IMR-90 (cell line): ENCODE measurements at regions not wholly inside any gene's neighbourhood (a gene's known extent, or its start where the extent isn't known, plus 50 kb on each side); places are given as distances from the start of the nearest gene placed in this dataset.

Source experiments
- ATAC-seq: fragments of 200-7000 bp; cut with Tn5 transposase; 2 replicates; pipeline ENCODE4 v1.9.1; 2020; ENCODE audit warnings: low read depth, mild to moderate bottlenecking, moderate library complexity
- BruUV-seq: library from RNA; stranded (reverse); fragments of 400-500 nt; replicated peaks from 2 replicates; lab custom pipeline; 2021; lab: Mats Ljungman, UMichigan
- CTCF ChIA-PET: fragments of 300-600 bp; formaldehyde crosslinking; extraction: SDS; loops from one replicate; lab custom pipeline; 2021; ENCODE audit warnings: antibody characterized with exemption; lab: Yijun Ruan, JAX
- POLR2A ChIA-PET: fragments of 300-600 bp; sonication (Branson Sonifier 250); formaldehyde crosslinking; loops from one replicate; lab custom pipeline; 2022; ENCODE audit warnings: antibody characterized with exemption; ENCODE audit not compliant: unreplicated experiment; lab: Charles Lee
- DNase-seq: peaks from one replicate; pipeline ENCODE4 v3.0.0; 2013
- H2AFZ ChIP-seq: replicated peaks from 2 replicates; pipeline ENCODE3; 2013; ENCODE audit warnings: low read length, mild to moderate bottlenecking; ENCODE audit not compliant: poor library complexity
- H2AK5ac ChIP-seq: 2 replicates; pipeline ENCODE4 v1.6.1; 2013; ENCODE audit warnings: low read depth, low read length, inconsistent platforms
- H2AK9ac ChIP-seq: replicated peaks from 2 replicates; pipeline ENCODE3; 2013; ENCODE audit warnings: mild to moderate bottlenecking, low read depth, low read length, moderate library complexity; ENCODE audit not compliant: poor library complexity
- H2BK120ac ChIP-seq: 2 replicates; pipeline ENCODE4 v1.6.1; 2013; ENCODE audit warnings: low read depth, low read length, inconsistent platforms
- H2BK15ac ChIP-seq: 3 replicates; pipeline ENCODE4 v1.6.1; 2013; ENCODE audit warnings: low read depth, low read length, inconsistent platforms
- H2BK20ac ChIP-seq: 2 replicates; pipeline ENCODE4 v1.6.1; 2013; ENCODE audit warnings: low read depth, mild to moderate bottlenecking, inconsistent platforms, low read length, moderate library complexity
- H2BK5ac ChIP-seq: 2 replicates; pipeline ENCODE4 v1.6.1; 2013; ENCODE audit warnings: mild to moderate bottlenecking, low read depth, low read length, inconsistent platforms; ENCODE audit not compliant: poor library complexity, severe bottlenecking
- H3K14ac ChIP-seq: replicated peaks from 2 replicates; pipeline ENCODE4 v1.6.1; 2013; ENCODE audit warnings: low read depth, low read length, inconsistent platforms
- H3K18ac ChIP-seq: 2 replicates; pipeline ENCODE4 v1.6.1; 2013; ENCODE audit warnings: low read depth, low read length, control low read depth
- H3K23ac ChIP-seq: 2 replicates; pipeline ENCODE4 v1.6.1; 2013; ENCODE audit warnings: low read depth, low read length, inconsistent platforms
- H3K27ac ChIP-seq: 2 replicates; pipeline ENCODE4 v1.5.1; 2013; ENCODE audit warnings: mild to moderate bottlenecking, control low read depth, low read length; ENCODE audit not compliant: insufficient read depth
- H3K27me3 ChIP-seq: 2 replicates; pipeline ENCODE4 v1.6.1; 2013; ENCODE audit warnings: low read length; ENCODE audit not compliant: control insufficient read depth, insufficient read depth
- H3K36me3 ChIP-seq: 2 replicates; pipeline ENCODE4 v1.6.1; 2013; ENCODE audit warnings: low read length, mixed read lengths; ENCODE audit not compliant: control insufficient read depth, insufficient read depth
- H3K4ac ChIP-seq: 2 replicates; pipeline ENCODE4 v1.6.1; 2013; ENCODE audit warnings: low read depth, low read length, inconsistent platforms
- H3K4me1 ChIP-seq: 2 replicates; pipeline ENCODE4 v1.6.1; 2013; ENCODE audit warnings: low read length, mixed read lengths; ENCODE audit not compliant: control insufficient read depth, insufficient read depth
- H3K4me2 ChIP-seq: 2 replicates; pipeline ENCODE4 v1.6.1; 2013; ENCODE audit warnings: low read depth, mild to moderate bottlenecking, control low read depth, low read length, moderate library complexity
- H3K4me3 ChIP-seq: 2 replicates; pipeline ENCODE4 v1.5.1; 2013; ENCODE audit warnings: low read depth, mild to moderate bottlenecking, control low read depth, low read length, moderate library complexity; ENCODE audit not compliant: insufficient read depth
- H3K56ac ChIP-seq: 2 replicates; pipeline ENCODE4 v1.6.1; 2013; ENCODE audit warnings: low read length, inconsistent platforms; ENCODE audit not compliant: insufficient read depth; ENCODE audit errors: extremely low read depth
- H3K79me1 ChIP-seq, 2 experiments: 2 replicates each; pipeline ENCODE4 v1.6.1; 2013; ENCODE audit warnings: low read length in 2 of 2, inconsistent platforms in 1 of 2, low read depth in 1 of 2
- H3K9ac ChIP-seq: 2 replicates; pipeline ENCODE4 v1.6.1; 2013; ENCODE audit warnings: low read depth, low read length, control low read depth
- H3K9me1 ChIP-seq: 2 replicates; pipeline ENCODE4 v1.6.1; 2013; ENCODE audit warnings: low read length, inconsistent platforms; ENCODE audit not compliant: insufficient read depth
- H3K9me3 ChIP-seq: 2 replicates; pipeline ENCODE4 v1.6.1; 2013; ENCODE audit warnings: low read length; ENCODE audit not compliant: control insufficient read depth, insufficient read depth
- H4K20me1 ChIP-seq: 2 replicates; pipeline ENCODE4 v1.6.1; 2013; ENCODE audit warnings: low read length, inconsistent platforms; ENCODE audit not compliant: insufficient read depth
- H4K5ac ChIP-seq: 2 replicates; pipeline ENCODE4 v1.6.1; 2013; ENCODE audit warnings: mild to moderate bottlenecking, low read depth, low read length, control low read depth
- H4K8ac ChIP-seq, 2 experiments: 2 replicates each; pipeline ENCODE4 v1.6.1; 2013; ENCODE audit warnings: low read depth in 2 of 2, low read length in 2 of 2, control low read depth in 1 of 2, inconsistent platforms in 1 of 2
- H4K91ac ChIP-seq: 2 replicates; pipeline ENCODE4 v1.6.1; 2013; ENCODE audit warnings: low read depth, low read length, inconsistent platforms; ENCODE audit not compliant: insufficient read depth
- RCOR1 ChIP-seq: IDR thresholded peaks from 2 replicates; pipeline ENCODE4 v1.6.1; 2012; ENCODE audit warnings: mild to moderate bottlenecking, low read length, improper control_type of control experiment; ENCODE audit not compliant: insufficient replicate concordance
- WGBS, 2 experiments: methylation state at CpG; one replicate each; pipeline versions ENCODE4 v1.1.5 to v1.1.7; 2013; ENCODE audit warnings: missing lambda C conversion rate in 2 of 2; ENCODE audit not compliant: insufficient read length in 1 of 2; ENCODE audit errors: extremely low coverage in 2 of 2; 5-methylcytosine and 5-hydroxymethylcytosine counted together
- dilution Hi-C: fragments of 300-500 bp; cut with HindIII; formaldehyde crosslinking; loops from one replicate; pipeline ENCODE4 v1.14.3; 2018; ENCODE audit warnings: low sequenced_read_pairs; ENCODE audit not compliant: unreplicated experiment
- in situ Hi-C: fragments of 300-500 bp; cut with MboI; formaldehyde crosslinking; loops from 3 replicates; pipeline ENCODE4 v1.14.3; 2019; ENCODE audit warnings: low sequenced_read_pairs, inconsistent platforms, mixed read lengths
- intact Hi-C: fragments of 100-400 bp; cut with micrococcal nuclease; formaldehyde crosslinking; loops from 2 replicates; pipeline ENCODE4 v1.10.0; 2022

- no peak overlapping the region for H2BK20ac ChIP-seq
- dilution Hi-C loops = no loop called here
- H3K23ac ChIP-seq = no peak overlapping the region
- H3K27me3 ChIP-seq = no peaks in the 10 kb centered on the region
- TF ChIP-seq RCOR1 = no peak
- H3K56ac ChIP-seq = no peak overlapping the region
- H4K5ac ChIP-seq = no peak overlapping the region
- no peak overlapping the region for H2AK9ac ChIP-seq
- no peak overlapping the region for H3K14ac ChIP-seq
- no CpG with 5 or more reads among the region's 1 CpG for WGBS, 2 experiments
- no peak overlapping the region for H3K4me2 ChIP-seq
- H2BK120ac ChIP-seq = no peak overlapping the region
- no peak for ATAC-seq
- no peaks in the 10 kb centered on the region for H3K36me3 ChIP-seq
- H3K9me3 ChIP-seq = peaks cover 2% of the 10 kb centered on the region
- H4K8ac ChIP-seq = no peak overlapping the region
- no peak overlapping the region for H3K18ac ChIP-seq
- DNase-seq = no peak
- in situ Hi-C loops = no loop called here
- intact Hi-C loops = no loop called here
- H3K4me1 ChIP-seq = no peaks in the 10 kb centered on the region
- no TSS peak for BruUV-seq
- H3K9ac ChIP-seq = no peak overlapping the region
- ChIA-PET POLR2A (no interaction called here), CTCF (no interaction called here)
- no peak overlapping the region for H2AK5ac ChIP-seq
- H2AFZ ChIP-seq = no peak overlapping the region
- no peak overlapping the region for H3K4ac ChIP-seq
- no peaks in the 10 kb centered on the region for H4K20me1 ChIP-seq
- H2BK5ac ChIP-seq = no peak overlapping the region
- H3K79me1 ChIP-seq = no peaks in the 10 kb centered on the region
- no peak overlapping the region for H2BK15ac ChIP-seq
- no peak overlapping the region for H3K27ac ChIP-seq
- H4K91ac ChIP-seq = no peak overlapping the region
- no peak overlapping the region for H3K4me3 ChIP-seq
- H3K9me1 ChIP-seq = no peaks in the 10 kb centered on the region
These were observed 831.0 kb upstream of the ARPP21 start for GRCh38 chr3:34808287-34808686.
